CD14-positive monocyte (primary cell): ENCODE measurements at regions not wholly inside any gene's neighbourhood (a gene's known extent, or its start where the extent isn't known, plus 50 kb on each side); places are given as distances from the start of the nearest gene placed in this dataset.

ENCODE experiments used
- DNase-seq, 3 donors: peaks; one replicate each; pipeline ENCODE4 v3.0.0-alpha.2; 2011 to 2022
- H2AFZ ChIP-seq: 2 replicates; pipeline ENCODE4 v1.6.0; 2012; ENCODE audit warnings: mild to moderate bottlenecking, low read depth, low read length, inconsistent platforms; ENCODE audit not compliant: insufficient read depth, poor library complexity, severe bottlenecking
- H3K27ac ChIP-seq, 2 donors: 1 replicate in 1 of 2; 2 replicates in 1 of 2; pipeline ENCODE4 v1.5.1; 2012 to 2013; ENCODE audit warnings: low read length in 2 of 2, control low read depth in 1 of 2, inconsistent platforms in 1 of 2, low read depth in 1 of 2, mild to moderate bottlenecking in 1 of 2
- H3K27me3 ChIP-seq, 2 donors: one replicate each; pipeline versions ENCODE4 v1.6.0 to v1.6.1; 2011 to 2013; ENCODE audit warnings: low read length in 2 of 2; ENCODE audit not compliant: control insufficient read depth in 2 of 2, insufficient read depth in 2 of 2
- H3K36me3 ChIP-seq, 2 donors: replicated peaks in 1 of 2; 1 replicate in 1 of 2; 2 replicates in 1 of 2; pipeline versions ENCODE4 v1.5.1 to v1.6.1; 2012 to 2013; ENCODE audit warnings: low read length in 2 of 2, control low read depth in 1 of 2, inconsistent platforms in 1 of 2, mild to moderate bottlenecking in 1 of 2; ENCODE audit not compliant: insufficient read depth in 2 of 2, control insufficient read depth in 1 of 2
- H3K4me1 ChIP-seq, 2 donors: 1 replicate in 1 of 2; 2 replicates in 1 of 2; pipeline versions ENCODE4 v1.5.1 to v1.6.1; 2012 to 2013; ENCODE audit warnings: low read length in 2 of 2, control low read depth in 1 of 2, inconsistent platforms in 1 of 2, mild to moderate bottlenecking in 1 of 2, moderate library complexity in 1 of 2; ENCODE audit not compliant: insufficient read depth in 2 of 2, control insufficient read depth in 1 of 2
- H3K4me2 ChIP-seq: replicated peaks from 2 replicates; pipeline ENCODE3; 2012; ENCODE audit warnings: low read length, moderate library complexity, mild to moderate bottlenecking; ENCODE audit not compliant: poor library complexity, severe bottlenecking; ENCODE audit errors: extremely low read depth
- H3K4me3 ChIP-seq, 3 experiments: fragments of 200-600 bp in 1 of 3; sonication (generic) in 1 of 3; replicated peaks in 1 of 3; 1 replicate in 2 of 3; 2 replicates in 1 of 3; pipeline ENCODE4 v1.5.1; 2011 to 2013; ENCODE audit warnings: low read length in 3 of 3, mild to moderate bottlenecking in 3 of 3, control low read depth in 2 of 3, low read depth in 2 of 3, inconsistent platforms in 1 of 3, moderate library complexity in 1 of 3
- H3K79me2 ChIP-seq: 2 replicates; pipeline ENCODE4 v1.6.0; 2012; ENCODE audit warnings: mild to moderate bottlenecking, control low read depth, inconsistent platforms, low read length, moderate library complexity; ENCODE audit not compliant: insufficient read depth
- H3K9ac ChIP-seq: 2 replicates; pipeline ENCODE4 v1.6.0; 2017; ENCODE audit warnings: low read length, mild to moderate bottlenecking; ENCODE audit not compliant: insufficient read depth, poor library complexity, severe bottlenecking
- H3K9me3 ChIP-seq, 2 donors: replicated peaks in 1 of 2; 1 replicate in 1 of 2; 2 replicates in 1 of 2; pipeline versions ENCODE4 v1.5.1 to v1.6.1; 2012 to 2013; ENCODE audit warnings: low read length in 2 of 2, control low read depth in 1 of 2; ENCODE audit not compliant: control insufficient read depth in 1 of 2, insufficient read depth in 1 of 2
- H4K20me1 ChIP-seq: 2 replicates; pipeline ENCODE4 v1.6.0; 2012; ENCODE audit warnings: mild to moderate bottlenecking, low read length, control low read depth, moderate library complexity; ENCODE audit not compliant: insufficient read depth
- H3K27ac Mint-ChIP-seq, 7 donors: one replicate each; pipeline ENCODE4 v1.8.0; 2020; ENCODE audit warnings: mild to moderate bottlenecking in 7 of 7, mixed read lengths in 7 of 7, moderate library complexity in 6 of 7, inconsistent platforms in 2 of 7
- H3K27me3 Mint-ChIP-seq, 3 donors: one replicate each; pipeline ENCODE4 v1.8.0; 2021 to 2022; ENCODE audit warnings: low read depth in 3 of 3, mild to moderate bottlenecking in 3 of 3, mixed read lengths in 3 of 3, moderate library complexity in 3 of 3, inconsistent platforms in 1 of 3
- H3K36me3 Mint-ChIP-seq, 2 donors: one replicate each; pipeline ENCODE4 v1.8.0; 2020; ENCODE audit warnings: mixed read lengths in 2 of 2, inconsistent platforms in 1 of 2, mild to moderate bottlenecking in 1 of 2
- H3K4me1 Mint-ChIP-seq: one replicate; pipeline ENCODE4 v1.8.0; 2020; ENCODE audit warnings: mild to moderate bottlenecking, mixed read lengths
- H3K4me3 Mint-ChIP-seq, 2 donors: one replicate each; pipeline ENCODE4 v1.8.0; 2020; ENCODE audit warnings: mild to moderate bottlenecking in 2 of 2, mixed read lengths in 2 of 2, moderate library complexity in 1 of 2
- H3K9me3 Mint-ChIP-seq, 7 donors: one replicate each; pipeline ENCODE4 v1.8.0; 2020 to 2022; ENCODE audit warnings: mixed read lengths in 7 of 7, mild to moderate bottlenecking in 6 of 7, moderate library complexity in 6 of 7, inconsistent platforms in 2 of 7
- WGBS: methylation state at CpG from one replicate; pipeline ENCODE4 v1.1.5; 2013; ENCODE audit warnings: missing lambda C conversion rate; ENCODE audit not compliant: insufficient coverage; 5-methylcytosine and 5-hydroxymethylcytosine counted together
- intact Hi-C, 2 donors: fragments of 100-400 bp; cut with micrococcal nuclease; formaldehyde crosslinking; loops; one replicate each; pipeline versions ENCODE4 v1.15.0 to v1.15.1; 2023
- TF ChIP-seq, protein P1 (sequence below): fragments of 200-600 bp; IDR thresholded peaks from one replicate; pipeline ENCODE4 v1.8.0; 2022; ENCODE audit warnings: antibody characterized with exemption, mild to moderate bottlenecking

GRCh38 chr1:216905137-216905536, 181.9 kb upstream of the ESRRG start:
- H3K4me3 ChIP-seq, result no peak overlapping the region
- H3K36me3 ChIP-seq, result no peaks in the 10 kb centered on the region
- peaks cover 0 to 6% (median 2%) of the 10 kb centered on the region in 7 donors for H3K9me3 Mint-ChIP-seq
- H4K20me1 ChIP-seq, result no peaks in the 10 kb centered on the region
- no peak overlapping the region for H3K27ac Mint-ChIP-seq
- no peak for DNase-seq
- no peaks in the 10 kb centered on the region for H3K27me3 ChIP-seq
- H3K27me3 Mint-ChIP-seq, result peaks cover 0 to 2% (median 0%) of the 10 kb centered on the region in 3 donors
- H3K79me2 ChIP-seq, result no peaks in the 10 kb centered on the region
- no peak overlapping the region for H3K9ac ChIP-seq
- no peak overlapping the region for H3K4me2 ChIP-seq
- no peaks in the 10 kb centered on the region for H3K36me3 Mint-ChIP-seq
- no peak overlapping the region for H3K4me3 Mint-ChIP-seq
- H3K4me1 ChIP-seq, result no peaks in the 10 kb centered on the region
- H3K4me1 Mint-ChIP-seq, result no peaks in the 10 kb centered on the region
- intact Hi-C loops, result loop anchor here in 1 of 2 donors (5.0 kb wide), 1 partner anchor 52 kb away; no protein-coding TSS in a partner anchor
- H2AFZ ChIP-seq, result no peak overlapping the region
- WGBS, result 94% methylated on average over 5 of the region's 5 CpGs
- peaks cover 0 to 5% of the 10 kb centered on the region in 2 donors for H3K9me3 ChIP-seq
- no peak overlapping the region for H3K27ac ChIP-seq
- TF ChIP-seq, protein P1, sequence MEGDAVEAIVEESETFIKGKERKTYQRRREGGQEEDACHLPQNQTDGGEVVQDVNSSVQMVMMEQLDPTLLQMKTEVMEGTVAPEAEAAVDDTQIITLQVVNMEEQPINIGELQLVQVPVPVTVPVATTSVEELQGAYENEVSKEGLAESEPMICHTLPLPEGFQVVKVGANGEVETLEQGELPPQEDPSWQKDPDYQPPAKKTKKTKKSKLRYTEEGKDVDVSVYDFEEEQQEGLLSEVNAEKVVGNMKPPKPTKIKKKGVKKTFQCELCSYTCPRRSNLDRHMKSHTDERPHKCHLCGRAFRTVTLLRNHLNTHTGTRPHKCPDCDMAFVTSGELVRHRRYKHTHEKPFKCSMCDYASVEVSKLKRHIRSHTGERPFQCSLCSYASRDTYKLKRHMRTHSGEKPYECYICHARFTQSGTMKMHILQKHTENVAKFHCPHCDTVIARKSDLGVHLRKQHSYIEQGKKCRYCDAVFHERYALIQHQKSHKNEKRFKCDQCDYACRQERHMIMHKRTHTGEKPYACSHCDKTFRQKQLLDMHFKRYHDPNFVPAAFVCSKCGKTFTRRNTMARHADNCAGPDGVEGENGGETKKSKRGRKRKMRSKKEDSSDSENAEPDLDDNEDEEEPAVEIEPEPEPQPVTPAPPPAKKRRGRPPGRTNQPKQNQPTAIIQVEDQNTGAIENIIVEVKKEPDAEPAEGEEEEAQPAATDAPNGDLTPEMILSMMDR, result no peak

DNA sequence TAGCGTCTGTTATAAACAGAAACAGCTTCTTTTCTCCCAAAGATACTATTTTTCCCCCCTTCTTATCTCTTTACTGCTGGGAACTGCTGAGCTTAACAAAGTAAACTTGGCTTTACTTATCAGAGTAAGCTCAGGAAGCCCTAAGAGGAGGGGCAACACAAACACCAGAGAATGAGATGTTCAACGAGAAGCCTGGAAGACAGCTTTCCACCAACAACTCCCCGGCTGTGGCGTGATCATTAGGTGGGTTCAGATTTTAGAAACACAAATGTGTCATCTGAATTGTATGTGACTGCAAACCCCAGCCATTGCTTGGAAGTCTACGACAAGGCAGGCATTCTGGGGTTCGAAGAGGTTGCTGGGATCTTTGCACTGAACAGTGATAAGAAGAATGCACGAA, 181.2 kb upstream of the ESRRG start:
- TF ChIP-seq, protein P1, result no peak
- H2AFZ ChIP-seq, result no peak overlapping the region
- no peak overlapping the region for H3K27ac ChIP-seq
- Mint-ChIP-seq H3K27ac (no peak overlapping the region), H3K27me3 (peaks cover 0 to 2% (median 0%) of the 10 kb centered on the region in 3 donors), H3K4me1 (no peaks in the 10 kb centered on the region), H3K9me3 (peaks cover 0 to 6% (median 2%) of the 10 kb centered on the region in 7 donors), H3K4me3 (no peak overlapping the region), H3K36me3 (no peaks in the 10 kb centered on the region)
- no peaks in the 10 kb centered on the region for H3K36me3 ChIP-seq
- H3K4me2 ChIP-seq, result no peak overlapping the region
- DNase-seq, result no peak
- intact Hi-C loops, result no loop called here
- H3K4me3 ChIP-seq, result no peak overlapping the region
- H3K9me3 ChIP-seq, result peaks cover 0 to 5% of the 10 kb centered on the region in 2 donors
- no peaks in the 10 kb centered on the region for H3K79me2 ChIP-seq
- no peaks in the 10 kb centered on the region for H3K4me1 ChIP-seq
- 100% methylated on average over 2 of the region's 7 CpGs for WGBS
- H3K9ac ChIP-seq, result no peak overlapping the region
- no peaks in the 10 kb centered on the region for H3K27me3 ChIP-seq
- H4K20me1 ChIP-seq, result no peaks in the 10 kb centered on the region
